ENCODE measurements at regions not wholly inside any gene's neighbourhood (a gene's known extent, or its start where the extent isn't known, plus 50 kb on each side); places are given as distances from the start of the nearest gene placed in this dataset.

DNA sequence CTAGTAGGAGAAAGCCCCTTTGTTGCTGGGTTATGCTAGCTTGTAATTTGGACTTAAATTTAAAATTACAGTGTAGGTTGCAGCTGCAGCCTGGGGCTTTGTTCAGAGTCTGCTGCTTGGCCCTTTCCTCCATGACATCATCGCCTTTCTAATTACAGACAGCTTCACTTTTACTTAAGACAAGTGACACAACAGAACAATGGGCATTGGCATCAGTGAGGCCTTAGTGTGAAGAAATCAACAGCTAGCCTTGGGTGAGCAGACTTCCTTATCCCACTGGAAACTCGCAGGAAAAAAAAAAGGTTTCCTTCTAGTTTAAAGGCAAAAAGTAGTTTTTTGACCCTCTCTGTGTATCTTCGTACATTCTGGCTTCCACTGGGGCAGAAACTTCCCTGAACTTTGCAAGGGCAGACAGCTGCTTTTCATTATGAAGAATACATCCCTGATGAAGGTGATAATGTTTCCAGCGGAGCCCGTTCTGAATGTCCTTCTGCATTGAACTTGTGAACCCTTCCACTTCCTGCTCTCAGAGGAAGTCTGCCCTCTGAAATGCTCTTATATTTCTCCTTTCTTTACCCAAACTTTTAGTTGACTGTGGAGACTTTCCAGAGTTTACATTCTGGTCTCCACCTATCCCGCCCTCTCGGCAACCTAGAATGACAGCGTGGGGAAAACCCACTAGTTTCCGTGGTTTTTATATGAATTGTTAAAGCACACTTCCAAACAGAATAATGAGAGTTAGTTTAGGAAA, 123.2 kb upstream of the FAM9C start:
- Histone ChIP-seq H3K9ac (ENCODE audit: low read length) (no peak overlapping the region), H3K27ac (ENCODE audit: low read depth, low read length) (no peak overlapping the region), H2AFZ (ENCODE audit: low read depth, low read length, poor library complexity, severe bottlenecking) (no peak overlapping the region), H3K9me3 (ENCODE audit: control insufficient read depth in 1 of 2, insufficient read depth in 1 of 2, low read depth in 1 of 2, low read length in 2 of 2) (no peaks in the 10 kb centered on the region), H3K4me2 (ENCODE audit: low read length) (no peak overlapping the region), H4K20me1 (ENCODE audit: insufficient read depth) (no peaks in the 10 kb centered on the region), H3K4me1 (ENCODE audit: control insufficient read depth in 1 of 2, insufficient read depth in 2 of 2, low read length in 2 of 2) (no peaks in the 10 kb centered on the region), H3K4me3 (replicated peaks in 1 of 2; ENCODE audit: low read depth in 1 of 2, low read length in 2 of 2) (no peak overlapping the region), H3K36me3 (ENCODE audit: control insufficient read depth in 1 of 2, insufficient read depth in 2 of 2, low read length in 2 of 2) (no peaks in the 10 kb centered on the region), H3K79me2 (ENCODE audit: insufficient read depth, low read length) (no peaks in the 10 kb centered on the region), H3K27me3 (ENCODE audit: insufficient read depth, low read length) (no peaks in the 10 kb centered on the region), H3K9me2 (ENCODE audit: insufficient read depth) (no peaks in the 10 kb centered on the region)
- ChIA-PET RAD21 (ENCODE audit: low non-redundant PET in 1 of 2, low total read pairs in 2 of 2, uncharacterized antibody in 2 of 2, unreplicated experiment in 2 of 2) (no interaction called here), CTCF (no interaction called here), POLR2A (no interaction called here)
- BruUV-seq (replicated peaks), result no TSS peak
- intact Hi-C loops (cut with micrococcal nuclease), result no loop called here
- DNase-seq (ENCODE audit: low read depth, low spot score) (no peak), ATAC-seq (no peak)
- TF ChIP-seq POLR2A (IDR thresholded peaks at IDR 0.05; ENCODE audit: borderline replicate concordance, extremely low read depth, insufficient read depth, insufficient read length) (no peak), RAD21 (IDR thresholded peaks at IDR 0.05; ENCODE audit: low read depth) (no peak), CBX3 (IDR thresholded peaks at IDR 0.05; ENCODE audit: low read depth) (no peak), SRF (IDR thresholded peaks at IDR 0.05; ENCODE audit: low read depth) (no peak), YY1 (IDR thresholded peaks at IDR 0.05; ENCODE audit: extremely low read depth, insufficient replicate concordance, low read depth, low read length) (no peak), ELF1 (IDR thresholded peaks at IDR 0.05; ENCODE audit: borderline replicate concordance, low read depth) (no peak), TCF7L2 (IDR thresholded peaks at IDR 0.05; ENCODE audit: borderline replicate concordance, extremely low read depth, insufficient read depth, insufficient read length) (no peak), SIN3A (IDR thresholded peaks at IDR 0.05; ENCODE audit: low read depth) (no peak)
- TF ChIP-seq, protein P1, sequence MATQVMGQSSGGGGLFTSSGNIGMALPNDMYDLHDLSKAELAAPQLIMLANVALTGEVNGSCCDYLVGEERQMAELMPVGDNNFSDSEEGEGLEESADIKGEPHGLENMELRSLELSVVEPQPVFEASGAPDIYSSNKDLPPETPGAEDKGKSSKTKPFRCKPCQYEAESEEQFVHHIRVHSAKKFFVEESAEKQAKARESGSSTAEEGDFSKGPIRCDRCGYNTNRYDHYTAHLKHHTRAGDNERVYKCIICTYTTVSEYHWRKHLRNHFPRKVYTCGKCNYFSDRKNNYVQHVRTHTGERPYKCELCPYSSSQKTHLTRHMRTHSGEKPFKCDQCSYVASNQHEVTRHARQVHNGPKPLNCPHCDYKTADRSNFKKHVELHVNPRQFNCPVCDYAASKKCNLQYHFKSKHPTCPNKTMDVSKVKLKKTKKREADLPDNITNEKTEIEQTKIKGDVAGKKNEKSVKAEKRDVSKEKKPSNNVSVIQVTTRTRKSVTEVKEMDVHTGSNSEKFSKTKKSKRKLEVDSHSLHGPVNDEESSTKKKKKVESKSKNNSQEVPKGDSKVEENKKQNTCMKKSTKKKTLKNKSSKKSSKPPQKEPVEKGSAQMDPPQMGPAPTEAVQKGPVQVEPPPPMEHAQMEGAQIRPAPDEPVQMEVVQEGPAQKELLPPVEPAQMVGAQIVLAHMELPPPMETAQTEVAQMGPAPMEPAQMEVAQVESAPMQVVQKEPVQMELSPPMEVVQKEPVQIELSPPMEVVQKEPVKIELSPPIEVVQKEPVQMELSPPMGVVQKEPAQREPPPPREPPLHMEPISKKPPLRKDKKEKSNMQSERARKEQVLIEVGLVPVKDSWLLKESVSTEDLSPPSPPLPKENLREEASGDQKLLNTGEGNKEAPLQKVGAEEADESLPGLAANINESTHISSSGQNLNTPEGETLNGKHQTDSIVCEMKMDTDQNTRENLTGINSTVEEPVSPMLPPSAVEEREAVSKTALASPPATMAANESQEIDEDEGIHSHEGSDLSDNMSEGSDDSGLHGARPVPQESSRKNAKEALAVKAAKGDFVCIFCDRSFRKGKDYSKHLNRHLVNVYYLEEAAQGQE (IDR thresholded peaks at IDR 0.05; ENCODE audit: low read depth), result no peak
- TF ChIP-seq, protein P2, sequence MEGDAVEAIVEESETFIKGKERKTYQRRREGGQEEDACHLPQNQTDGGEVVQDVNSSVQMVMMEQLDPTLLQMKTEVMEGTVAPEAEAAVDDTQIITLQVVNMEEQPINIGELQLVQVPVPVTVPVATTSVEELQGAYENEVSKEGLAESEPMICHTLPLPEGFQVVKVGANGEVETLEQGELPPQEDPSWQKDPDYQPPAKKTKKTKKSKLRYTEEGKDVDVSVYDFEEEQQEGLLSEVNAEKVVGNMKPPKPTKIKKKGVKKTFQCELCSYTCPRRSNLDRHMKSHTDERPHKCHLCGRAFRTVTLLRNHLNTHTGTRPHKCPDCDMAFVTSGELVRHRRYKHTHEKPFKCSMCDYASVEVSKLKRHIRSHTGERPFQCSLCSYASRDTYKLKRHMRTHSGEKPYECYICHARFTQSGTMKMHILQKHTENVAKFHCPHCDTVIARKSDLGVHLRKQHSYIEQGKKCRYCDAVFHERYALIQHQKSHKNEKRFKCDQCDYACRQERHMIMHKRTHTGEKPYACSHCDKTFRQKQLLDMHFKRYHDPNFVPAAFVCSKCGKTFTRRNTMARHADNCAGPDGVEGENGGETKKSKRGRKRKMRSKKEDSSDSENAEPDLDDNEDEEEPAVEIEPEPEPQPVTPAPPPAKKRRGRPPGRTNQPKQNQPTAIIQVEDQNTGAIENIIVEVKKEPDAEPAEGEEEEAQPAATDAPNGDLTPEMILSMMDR (IDR thresholded peaks at IDR 0.05 in 2 of 3, conservative IDR thresholded peaks at IDR 0.05 in 1 of 3; ENCODE audit: borderline replicate concordance in 1 of 3, insufficient read depth in 1 of 3, low read depth in 2 of 3, low read length in 2 of 3), result no peak

Measured in HCT116 (cell line).